Astrocyte (in vitro differentiated cells and primary cell): ENCODE measurements at regions not wholly inside any gene's neighbourhood (a gene's known extent, or its start where the extent isn't known, plus 50 kb on each side); places are given as distances from the start of the nearest gene placed in this dataset.

Experiments
- DNase-seq: peaks from one replicate; pipeline ENCODE4 v3.0.0-alpha.2; 2010; ENCODE audit warnings: low read depth
- FAIRE-seq: peaks from 2 replicates; lab custom pipeline; 2011; peaks lifted over from hg19 to GRCh38; lab: Jason Lieb, UNC
- H2AFZ ChIP-seq: 2 replicates; pipeline ENCODE4 v1.6.0; 2012; ENCODE audit warnings: low read depth, low read length, inconsistent platforms
- H3K27ac ChIP-seq: 2 replicates; pipeline ENCODE4 v1.5.1; 2011; ENCODE audit warnings: low read depth, low read length, inconsistent platforms
- H3K27me3 ChIP-seq: 2 replicates; pipeline ENCODE4 v1.6.0; 2011; ENCODE audit warnings: low read length, inconsistent platforms; ENCODE audit not compliant: insufficient read depth
- H3K36me3 ChIP-seq: 2 replicates; pipeline ENCODE4 v1.5.1; 2011; ENCODE audit warnings: low read length, inconsistent platforms; ENCODE audit not compliant: insufficient read depth
- H3K4me1 ChIP-seq: 2 replicates; pipeline ENCODE4 v1.5.1; 2011; ENCODE audit warnings: low read length, inconsistent platforms; ENCODE audit not compliant: insufficient read depth
- H3K4me2 ChIP-seq: 2 replicates; pipeline ENCODE4 v1.6.0; 2012; ENCODE audit warnings: low read length, inconsistent platforms
- H3K4me3 ChIP-seq: 2 replicates; pipeline ENCODE4 v1.5.1; 2011; ENCODE audit warnings: low read depth, mild to moderate bottlenecking, low read length, inconsistent platforms; ENCODE audit not compliant: insufficient read depth
- H3K79me2 ChIP-seq: 2 replicates; pipeline ENCODE4 v1.6.0; 2012; ENCODE audit warnings: mild to moderate bottlenecking, low read length, inconsistent platforms; ENCODE audit not compliant: insufficient read depth
- H3K9ac ChIP-seq: 2 replicates; pipeline ENCODE4 v1.6.0; 2012; ENCODE audit warnings: mild to moderate bottlenecking, low read length, inconsistent platforms
- H3K9me3 ChIP-seq: 2 replicates; pipeline ENCODE4 v1.5.1; 2012; ENCODE audit warnings: low read depth, mild to moderate bottlenecking, low read length, inconsistent platforms; ENCODE audit not compliant: insufficient read depth
- H4K20me1 ChIP-seq: 2 replicates; pipeline ENCODE4 v1.6.0; 2012; ENCODE audit warnings: low read length, inconsistent platforms; ENCODE audit not compliant: insufficient read depth
- H3K27ac Mint-ChIP-seq: one replicate; pipeline ENCODE4 v1.8.0; 2021; ENCODE audit warnings: mild to moderate bottlenecking, mixed read lengths; ENCODE audit not compliant: unreplicated experiment
- H3K27me3 Mint-ChIP-seq: one replicate; pipeline ENCODE4 v1.8.0; 2021; ENCODE audit warnings: low read depth, mixed read lengths; ENCODE audit not compliant: unreplicated experiment
- H3K36me3 Mint-ChIP-seq: one replicate; pipeline ENCODE4 v1.8.0; 2021; ENCODE audit warnings: low read depth, mixed read lengths; ENCODE audit not compliant: unreplicated experiment
- H3K4me1 Mint-ChIP-seq: one replicate; pipeline ENCODE4 v1.8.0; 2021; ENCODE audit warnings: low read depth, mixed read lengths; ENCODE audit not compliant: unreplicated experiment
- H3K4me3 Mint-ChIP-seq: one replicate; pipeline ENCODE4 v1.8.0; 2021; ENCODE audit warnings: mild to moderate bottlenecking, moderate library complexity, mixed read lengths; ENCODE audit not compliant: unreplicated experiment
- H3K9me3 Mint-ChIP-seq: one replicate; pipeline ENCODE4 v1.8.0; 2021; ENCODE audit warnings: mild to moderate bottlenecking, mixed read lengths; ENCODE audit not compliant: unreplicated experiment
- CTCF ChIP-seq: IDR thresholded peaks from 2 replicates; pipeline ENCODE4 v1.5.1; 2011; ENCODE audit warnings: low read depth, mild to moderate bottlenecking, inconsistent platforms, low read length, moderate library complexity; ENCODE audit not compliant: insufficient read depth
- EZH2 ChIP-seq: IDR thresholded peaks from 2 replicates; pipeline ENCODE4 v1.6.1; 2012; ENCODE audit warnings: mild to moderate bottlenecking, low read length, inconsistent platforms; ENCODE audit not compliant: insufficient read depth

DNA sequence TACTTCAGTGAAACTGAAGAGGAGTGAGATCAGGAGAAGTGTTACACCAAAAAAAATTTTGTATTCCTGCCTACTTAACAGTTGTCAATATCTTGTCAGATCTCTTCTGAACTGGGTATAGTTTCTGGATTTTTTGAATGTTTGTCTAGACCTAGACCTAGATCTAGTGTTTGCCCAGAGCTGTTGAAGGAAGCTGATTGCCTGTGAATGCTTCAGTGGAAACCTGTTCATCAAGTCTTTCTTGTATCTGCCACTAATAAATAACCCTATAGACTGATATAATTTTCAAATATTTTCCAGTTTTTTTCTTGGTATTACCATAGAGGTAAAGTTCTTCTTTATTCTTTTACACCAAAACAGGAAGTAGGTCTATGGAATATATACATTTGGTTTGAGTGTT is 781.5 kb upstream of the FBXO33 start:
- Histone ChIP-seq H3K27ac (no peak overlapping the region), H3K9ac (no peak overlapping the region), H3K4me1 (no peaks in the 10 kb centered on the region), H3K79me2 (no peaks in the 10 kb centered on the region), H4K20me1 (no peaks in the 10 kb centered on the region), H3K4me2 (no peak overlapping the region), H3K9me3 (no peaks in the 10 kb centered on the region), H3K4me3 (no peak overlapping the region), H3K27me3 (no peaks in the 10 kb centered on the region), H2AFZ (no peak overlapping the region), H3K36me3 (no peaks in the 10 kb centered on the region)
- DNase-seq (no peak), FAIRE-seq (no peak)
- H3K27ac Mint-ChIP-seq: no peak overlapping the region
- peaks cover 3% of the 10 kb centered on the region for H3K9me3 Mint-ChIP-seq
- no peak overlapping the region for H3K4me3 Mint-ChIP-seq
- no peaks in the 10 kb centered on the region for H3K27me3 Mint-ChIP-seq
- TF ChIP-seq EZH2 (no peak), CTCF (no peak)
- H3K4me1 Mint-ChIP-seq: no peaks in the 10 kb centered on the region
- H3K36me3 Mint-ChIP-seq: no peaks in the 10 kb centered on the region

- Histone ChIP-seq H3K9ac (no peak overlapping the region), H3K79me2 (no peaks in the 10 kb centered on the region), H3K4me1 (no peaks in the 10 kb centered on the region), H3K4me3 (no peak overlapping the region), H4K20me1 (no peaks in the 10 kb centered on the region), H3K27me3 (no peaks in the 10 kb centered on the region), H3K36me3 (no peaks in the 10 kb centered on the region), H3K4me2 (no peak overlapping the region), H3K27ac (no peak overlapping the region), H3K9me3 (no peaks in the 10 kb centered on the region), H2AFZ (no peak overlapping the region)
- DNase-seq (no peak), FAIRE-seq (no peak)
- TF ChIP-seq EZH2: no peak
- TF ChIP-seq CTCF: no peak
- H3K9me3 Mint-ChIP-seq: peaks cover 4% of the 10 kb centered on the region
- no peak overlapping the region for H3K27ac Mint-ChIP-seq
- H3K4me1 Mint-ChIP-seq: no peaks in the 10 kb centered on the region
- no peaks in the 10 kb centered on the region for H3K27me3 Mint-ChIP-seq
- H3K4me3 Mint-ChIP-seq: no peak overlapping the region
- H3K36me3 Mint-ChIP-seq: no peaks in the 10 kb centered on the region
Observed at GRCh38 chr14:40204441-40205175, 772.4 kb upstream of the FBXO33 start.

GRCh38 chr14:40199101-40199500 is 766.9 kb upstream of the FBXO33 start:
- FAIRE-seq: no peak
- Mint-ChIP-seq H3K4me1 (no peaks in the 10 kb centered on the region), H3K9me3 (peaks cover 3% of the 10 kb centered on the region), H3K27ac (no peak overlapping the region), H3K4me3 (no peak overlapping the region), H3K27me3 (no peaks in the 10 kb centered on the region), H3K36me3 (no peaks in the 10 kb centered on the region)
- Histone ChIP-seq H3K4me2 (no peak overlapping the region), H3K9ac (no peak overlapping the region), H3K27ac (no peak overlapping the region), H3K36me3 (no peaks in the 10 kb centered on the region), H3K79me2 (no peaks in the 10 kb centered on the region), H4K20me1 (no peaks in the 10 kb centered on the region), H3K27me3 (no peaks in the 10 kb centered on the region), H3K4me3 (no peak overlapping the region), H3K9me3 (no peaks in the 10 kb centered on the region), H3K4me1 (no peaks in the 10 kb centered on the region), H2AFZ (no peak overlapping the region)
- DNase-seq: no peak
- TF ChIP-seq CTCF (no peak), EZH2 (no peak)
